ENCODE measurements at regions not wholly inside any gene's neighbourhood (a gene's known extent, or its start where the extent isn't known, plus 50 kb on each side); places are given as distances from the start of the nearest gene placed in this dataset.

- peaks cover 6% of the 10 kb centered on the region; the same call in 1 of the 3 replicates for H3K4me1 ChIP-seq
- TF ChIP-seq PBX3 (IDR thresholded peaks at IDR 0.05) (no peak), SMC3 (IDR thresholded peaks at IDR 0.05) (no peak), HDAC2 (IDR thresholded peaks at IDR 0.05) (no peak), ZSCAN20 (CRISPR knock-in tag; IDR thresholded peaks at IDR 0.05) (no peak), HEYL (CRISPR knock-in tag; IDR thresholded peaks at IDR 0.05) (no peak), BHLHE40 (IDR thresholded peaks at IDR 0.05; ENCODE audit: low read depth, low read length) (no peak), EHF (CRISPR knock-in tag; IDR thresholded peaks at IDR 0.05) (no peak), BCL3 (IDR thresholded peaks at IDR 0.05) (no peak), TFCP2L1 (CRISPR knock-in tag; IDR thresholded peaks at IDR 0.05) (no peak), MAFK (IDR thresholded peaks at IDR 0.05; ENCODE audit: partially characterized antibody) (no peak), POLR2A (IDR thresholded peaks at IDR 0.05; ENCODE audit: low read length) (no peak), CBX2 (IDR thresholded peaks at IDR 0.05; ENCODE audit: borderline replicate concordance, low read depth) (no peak)
- no peak overlapping the region for H3K4me3 ChIP-seq
- ChIA-PET POLR2A (no interaction called here), CTCF (interaction anchor here (1.1 to 1.3 kb wide), 2 partner anchors 14 to 268 kb away, joined by 3 read pairs; no protein-coding TSS in a partner anchor)
- H3K27ac ChIP-seq = no peak overlapping the region
- DNase-seq (ENCODE audit: low read depth in 1 of 2, low spot score in 1 of 2) (no peak), ATAC-seq (no peak), FAIRE-seq (no peak)
- WGBS (ENCODE audit: missing lambda C conversion rate) = 71% methylated on average over 15 of the region's 15 CpGs
- H3K9me3 ChIP-seq = no peaks in the 10 kb centered on the region
- H3K4me2 ChIP-seq = no peak overlapping the region
These were observed 216.0 kb downstream of the FOXL1 start for GRCh38 chr16:86794216-86794864.

GRCh38 chr16:86797700-86798099 is 219.4 kb downstream of the FOXL1 start:
- no peak overlapping the region for H3K27ac ChIP-seq
- H3K4me1 ChIP-seq = peaks cover 6% of the 10 kb centered on the region; the same call in 1 of the 3 replicates
- H3K9me3 ChIP-seq = no peaks in the 10 kb centered on the region
- no peak for TF ChIP-seq EHMT2 (IDR thresholded peaks at IDR 0.05; ENCODE audit: low read depth)
- TF ChIP-seq RNF2 (IDR thresholded peaks at IDR 0.05; ENCODE audit: borderline replicate concordance, low read depth) = no peak
- no peak for TF ChIP-seq REST (IDR thresholded peaks at IDR 0.05)
- TF ChIP-seq RARB (CRISPR knock-in tag; IDR thresholded peaks at IDR 0.05) = no peak
- TF ChIP-seq POLR2AphosphoS2 (conservative IDR thresholded peaks at IDR 0.05; ENCODE audit: low read length) = no peak
- no peak for TF ChIP-seq RAD21 (conservative IDR thresholded peaks at IDR 0.05 in 1 of 2, IDR thresholded peaks at IDR 0.05 in 1 of 2)
- TF ChIP-seq JUNB (IDR thresholded peaks at IDR 0.05) = no peak
- no peak for TF ChIP-seq USF2 (IDR thresholded peaks at IDR 0.05)
- TF ChIP-seq FOSB (CRISPR knock-in tag; IDR thresholded peaks at IDR 0.05) = no peak
- no peak for TF ChIP-seq HOXB5 (CRISPR knock-in tag; IDR thresholded peaks at IDR 0.05)
- no peak for TF ChIP-seq CBX8 (IDR thresholded peaks at IDR 0.05)
- H3K4me3 ChIP-seq = no peak overlapping the region
- no peak for DNase-seq (ENCODE audit: low read depth in 1 of 2, low spot score in 1 of 2)
- ChIA-PET CTCF (interaction anchor here (1.0 kb wide), 1 partner anchor 11 kb away, joined by 3 read pairs; no protein-coding TSS in a partner anchor), POLR2A (no interaction called here)
- ATAC-seq = no peak
- no peak overlapping the region for H3K4me2 ChIP-seq
- 54% methylated on average over 4 of the region's 4 CpGs for WGBS (ENCODE audit: missing lambda C conversion rate)
- no peak for FAIRE-seq

Measured in A549 (cell line).